ENCODE measurements at regions not wholly inside any gene's neighbourhood (a gene's known extent, or its start where the extent isn't known, plus 50 kb on each side); places are given as distances from the start of the nearest gene placed in this dataset.

DNA sequence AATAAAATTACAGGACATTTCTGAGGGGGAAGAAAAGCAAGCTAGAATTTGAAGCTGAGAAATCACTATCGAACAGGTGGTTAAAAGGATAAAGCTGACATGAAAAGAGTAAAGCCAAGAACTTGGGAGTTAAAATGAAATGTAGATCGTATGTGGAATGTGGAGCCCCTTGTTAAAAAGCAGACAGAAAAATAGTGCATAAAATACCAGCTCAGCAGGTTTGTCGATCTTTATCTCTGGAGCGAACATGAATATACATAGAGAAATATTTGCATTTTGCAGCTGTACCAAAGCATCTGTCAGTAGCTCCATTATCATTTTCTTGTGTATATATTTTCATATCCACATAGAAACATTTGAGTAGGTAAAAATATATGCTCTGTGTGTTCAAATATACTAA is 73.6 kb upstream of the CDC42BPA start:
- TF ChIP-seq EP300 (IDR thresholded peaks at IDR 0.05) (no peak), POLR2A (IDR thresholded peaks at IDR 0.05) (no peak)
- TF ChIP-seq, protein P1, sequence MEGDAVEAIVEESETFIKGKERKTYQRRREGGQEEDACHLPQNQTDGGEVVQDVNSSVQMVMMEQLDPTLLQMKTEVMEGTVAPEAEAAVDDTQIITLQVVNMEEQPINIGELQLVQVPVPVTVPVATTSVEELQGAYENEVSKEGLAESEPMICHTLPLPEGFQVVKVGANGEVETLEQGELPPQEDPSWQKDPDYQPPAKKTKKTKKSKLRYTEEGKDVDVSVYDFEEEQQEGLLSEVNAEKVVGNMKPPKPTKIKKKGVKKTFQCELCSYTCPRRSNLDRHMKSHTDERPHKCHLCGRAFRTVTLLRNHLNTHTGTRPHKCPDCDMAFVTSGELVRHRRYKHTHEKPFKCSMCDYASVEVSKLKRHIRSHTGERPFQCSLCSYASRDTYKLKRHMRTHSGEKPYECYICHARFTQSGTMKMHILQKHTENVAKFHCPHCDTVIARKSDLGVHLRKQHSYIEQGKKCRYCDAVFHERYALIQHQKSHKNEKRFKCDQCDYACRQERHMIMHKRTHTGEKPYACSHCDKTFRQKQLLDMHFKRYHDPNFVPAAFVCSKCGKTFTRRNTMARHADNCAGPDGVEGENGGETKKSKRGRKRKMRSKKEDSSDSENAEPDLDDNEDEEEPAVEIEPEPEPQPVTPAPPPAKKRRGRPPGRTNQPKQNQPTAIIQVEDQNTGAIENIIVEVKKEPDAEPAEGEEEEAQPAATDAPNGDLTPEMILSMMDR (IDR thresholded peaks at IDR 0.05) = no peak

Measured in sigmoid colon (tissue), 4 donors.